C4-2B (cell line): ENCODE measurements at regions not wholly inside any gene's neighbourhood (a gene's known extent, or its start where the extent isn't known, plus 50 kb on each side); places are given as distances from the start of the nearest gene placed in this dataset.

Source experiments
- ZFX ChIP-seq: fragments of 450-650 bp; IDR thresholded peaks from 2 replicates; pipeline ENCODE4 v1.6.1; 2017
- TF ChIP-seq, protein P1 (sequence below): fragments of 450-650 bp; conservative IDR thresholded peaks from 2 replicates; pipeline ENCODE4 v1.5.1; 2017; ENCODE audit warnings: mild to moderate bottlenecking

DNA sequence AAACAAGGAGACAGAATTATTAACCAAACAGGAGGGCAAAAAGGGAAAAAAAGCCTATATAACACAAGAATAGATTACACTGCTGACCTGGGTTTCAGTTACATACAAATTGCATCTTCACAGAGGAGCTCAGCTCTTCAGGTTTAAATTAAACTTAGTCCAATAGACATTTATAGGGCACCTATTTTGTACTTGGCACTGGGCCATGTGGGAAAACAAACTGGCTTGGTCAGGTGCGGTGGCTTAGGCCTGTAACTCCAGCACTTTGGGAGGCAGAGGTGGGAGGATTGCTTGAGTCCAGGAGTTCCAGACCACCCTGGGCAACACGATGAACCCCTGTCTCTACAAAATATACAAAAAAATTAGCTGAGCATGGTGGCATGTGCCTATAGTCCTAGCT, 62.3 kb upstream of the CCDC6 start:
- TF ChIP-seq, protein P1, sequence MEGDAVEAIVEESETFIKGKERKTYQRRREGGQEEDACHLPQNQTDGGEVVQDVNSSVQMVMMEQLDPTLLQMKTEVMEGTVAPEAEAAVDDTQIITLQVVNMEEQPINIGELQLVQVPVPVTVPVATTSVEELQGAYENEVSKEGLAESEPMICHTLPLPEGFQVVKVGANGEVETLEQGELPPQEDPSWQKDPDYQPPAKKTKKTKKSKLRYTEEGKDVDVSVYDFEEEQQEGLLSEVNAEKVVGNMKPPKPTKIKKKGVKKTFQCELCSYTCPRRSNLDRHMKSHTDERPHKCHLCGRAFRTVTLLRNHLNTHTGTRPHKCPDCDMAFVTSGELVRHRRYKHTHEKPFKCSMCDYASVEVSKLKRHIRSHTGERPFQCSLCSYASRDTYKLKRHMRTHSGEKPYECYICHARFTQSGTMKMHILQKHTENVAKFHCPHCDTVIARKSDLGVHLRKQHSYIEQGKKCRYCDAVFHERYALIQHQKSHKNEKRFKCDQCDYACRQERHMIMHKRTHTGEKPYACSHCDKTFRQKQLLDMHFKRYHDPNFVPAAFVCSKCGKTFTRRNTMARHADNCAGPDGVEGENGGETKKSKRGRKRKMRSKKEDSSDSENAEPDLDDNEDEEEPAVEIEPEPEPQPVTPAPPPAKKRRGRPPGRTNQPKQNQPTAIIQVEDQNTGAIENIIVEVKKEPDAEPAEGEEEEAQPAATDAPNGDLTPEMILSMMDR = no peak
- TF ChIP-seq ZFX = no peak
